Duodenal mucosa (tissue), 2 donors: ENCODE measurements at regions not wholly inside any gene's neighbourhood (a gene's known extent, or its start where the extent isn't known, plus 50 kb on each side); places are given as distances from the start of the nearest gene placed in this dataset.

Experiments
- H3K27ac ChIP-seq: one replicate; pipeline ENCODE4 v1.7.0; 2013; ENCODE audit warnings: low read depth, low read length
- H3K27me3 ChIP-seq, 2 donors: one replicate each; pipeline ENCODE4 v1.7.0; 2013; ENCODE audit warnings: low read length in 2 of 2, control low read depth in 1 of 2; ENCODE audit not compliant: insufficient read depth in 2 of 2, control insufficient read depth in 1 of 2
- H3K36me3 ChIP-seq, 2 donors: one replicate each; pipeline ENCODE4 v1.7.0; 2013; ENCODE audit warnings: low read length in 2 of 2, control low read depth in 1 of 2; ENCODE audit not compliant: insufficient read depth in 2 of 2, control insufficient read depth in 1 of 2
- H3K4me1 ChIP-seq, 2 donors: one replicate each; pipeline ENCODE4 v1.7.0; 2013; ENCODE audit warnings: low read length in 2 of 2, control low read depth in 1 of 2; ENCODE audit not compliant: insufficient read depth in 2 of 2, control insufficient read depth in 1 of 2
- H3K4me3 ChIP-seq, 2 donors: one replicate each; pipeline ENCODE4 v1.7.0; 2013; ENCODE audit warnings: low read length in 2 of 2, low read depth in 1 of 2
- H3K9ac ChIP-seq, 2 donors: one replicate each; pipeline ENCODE4 v1.7.0; 2013; ENCODE audit warnings: low read length in 2 of 2, low read depth in 1 of 2
- H3K9me3 ChIP-seq, 2 donors: one replicate each; pipeline ENCODE4 v1.7.0; 2013; ENCODE audit warnings: low read length in 2 of 2, control low read depth in 1 of 2; ENCODE audit not compliant: control insufficient read depth in 1 of 2

DNA sequence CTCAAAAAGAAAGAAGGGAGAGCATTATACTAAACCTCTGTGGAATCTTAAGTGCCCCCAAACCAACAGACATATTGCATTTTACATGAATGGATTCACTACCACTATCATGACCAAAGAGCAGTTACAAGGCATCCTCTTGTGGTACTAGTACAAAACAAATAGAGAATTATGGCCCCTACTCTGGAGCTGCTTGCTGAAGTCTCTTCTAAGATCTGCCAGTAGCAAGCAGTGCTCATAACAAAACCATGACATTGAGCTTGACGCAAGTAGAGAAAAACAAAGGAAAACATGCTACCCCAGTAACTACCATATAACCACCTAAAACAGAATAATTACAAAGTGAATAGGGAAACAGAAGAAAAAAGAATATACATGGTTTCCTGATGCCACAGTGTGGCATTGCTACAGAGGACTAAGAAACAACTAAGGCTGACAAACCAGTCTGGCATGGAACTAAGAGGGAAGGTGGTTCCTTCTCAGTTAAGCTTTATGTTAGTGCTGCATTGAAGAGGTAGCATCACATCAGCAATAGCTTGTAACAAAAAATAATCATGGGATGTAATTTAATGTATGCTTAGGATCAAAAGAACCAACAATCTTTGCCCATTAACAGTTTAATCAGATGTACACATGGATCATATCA is 150.2 kb upstream of the AGR3 start:
- Histone ChIP-seq H3K27me3 (no peaks in the 10 kb centered on the region), H3K4me3 (no peak overlapping the region), H3K36me3 (no peaks in the 10 kb centered on the region), H3K9ac (no peak overlapping the region), H3K9me3 (no peaks in the 10 kb centered on the region), H3K27ac (no peak overlapping the region), H3K4me1 (no peaks in the 10 kb centered on the region)

DNA sequence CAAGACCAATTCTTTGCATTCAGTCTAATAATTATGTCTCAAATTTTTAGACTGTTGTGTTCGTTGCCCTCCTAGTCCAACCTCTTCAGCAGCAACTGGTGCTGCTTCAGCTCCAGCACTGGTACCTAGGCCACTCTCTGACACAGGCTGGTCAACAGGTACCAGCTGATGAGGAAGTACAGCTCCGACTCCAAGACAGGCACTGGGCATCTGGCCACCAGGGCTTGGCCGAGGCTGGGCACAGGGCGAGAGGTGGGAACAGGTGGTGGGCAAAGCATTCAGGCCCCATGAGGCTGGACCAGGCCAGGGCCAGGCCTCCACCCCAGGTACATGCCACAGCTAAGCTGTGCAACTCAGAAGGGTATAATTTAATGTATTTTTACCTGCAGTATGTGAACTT is 151.5 kb upstream of the AGR3 start:
- H3K36me3 ChIP-seq, result no peaks in the 10 kb centered on the region
- H3K4me1 ChIP-seq, result peaks cover 5 to 6% of the 10 kb centered on the region in 2 donors
- no peaks in the 10 kb centered on the region for H3K9me3 ChIP-seq
- no peak overlapping the region for H3K9ac ChIP-seq
- H3K27me3 ChIP-seq, result no peaks in the 10 kb centered on the region
- H3K4me3 ChIP-seq, result no peak overlapping the region
- no peak overlapping the region for H3K27ac ChIP-seq

DNA sequence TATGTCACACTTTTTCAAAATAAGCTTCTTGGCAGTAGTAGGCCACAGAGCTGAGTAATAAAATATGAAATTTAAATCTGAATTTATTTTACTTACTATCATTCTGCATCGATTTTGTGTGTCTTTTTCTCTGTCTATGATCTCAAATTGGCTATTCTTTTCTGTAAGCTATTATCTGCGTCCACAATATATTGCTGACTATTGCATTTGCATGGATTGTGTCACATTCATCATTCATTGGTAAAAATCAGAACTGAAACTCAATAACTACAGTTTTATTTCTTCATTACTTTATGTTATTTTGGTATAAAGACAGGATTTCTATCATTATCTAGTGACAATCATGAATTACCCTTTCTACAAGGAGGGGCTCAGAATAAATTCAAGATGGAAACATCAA is 154.8 kb upstream of the AGR3 start:
- Histone ChIP-seq H3K4me3 (no peak overlapping the region), H3K27me3 (no peaks in the 10 kb centered on the region), H3K9me3 (no peaks in the 10 kb centered on the region), H3K9ac (no peak overlapping the region), H3K27ac (no peak overlapping the region), H3K36me3 (no peaks in the 10 kb centered on the region), H3K4me1 (peaks cover 8 to 33% of the 10 kb centered on the region in 2 donors)

DNA sequence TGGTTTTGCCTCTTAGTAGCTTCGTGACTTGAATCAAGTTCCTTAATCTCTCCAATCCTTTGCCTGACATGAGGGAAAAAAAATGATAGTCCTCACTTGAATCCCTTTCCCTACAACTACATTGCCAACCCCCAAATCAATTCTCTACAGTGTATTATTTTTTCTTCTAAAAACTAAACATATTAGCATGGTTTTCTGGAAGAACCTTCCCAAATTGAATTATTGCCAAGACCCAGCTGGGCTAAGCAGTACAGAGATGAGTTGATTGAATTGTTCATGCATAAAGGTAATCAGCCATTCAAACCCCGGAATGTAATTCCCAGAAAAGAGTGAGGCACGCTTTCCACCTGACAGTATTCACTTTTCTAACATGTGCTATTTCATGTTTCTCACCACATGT is 155.6 kb upstream of the AGR3 start:
- Histone ChIP-seq H3K4me1 (peaks cover 8 to 35% of the 10 kb centered on the region in 2 donors), H3K4me3 (no peak overlapping the region), H3K27me3 (no peaks in the 10 kb centered on the region), H3K9ac (no peak overlapping the region), H3K9me3 (no peaks in the 10 kb centered on the region), H3K36me3 (no peaks in the 10 kb centered on the region), H3K27ac (no peak overlapping the region)

GRCh38 chr7:17038160-17038782 is 156.5 kb upstream of the AGR3 start:
- Histone ChIP-seq H3K9me3 (no peaks in the 10 kb centered on the region), H3K27me3 (no peaks in the 10 kb centered on the region), H3K36me3 (no peaks in the 10 kb centered on the region), H3K9ac (no peak overlapping the region), H3K4me1 (peaks cover 8 to 35% of the 10 kb centered on the region in 2 donors), H3K27ac (no peak overlapping the region), H3K4me3 (no peak overlapping the region)

- no peaks in the 10 kb centered on the region for H3K27me3 ChIP-seq
- no peak overlapping the region for H3K9ac ChIP-seq
- no peaks in the 10 kb centered on the region for H3K9me3 ChIP-seq
- H3K36me3 ChIP-seq, result no peaks in the 10 kb centered on the region
- peaks cover 8 to 35% of the 10 kb centered on the region in 2 donors for H3K4me1 ChIP-seq
- H3K27ac ChIP-seq, result no peak overlapping the region
- no peak overlapping the region for H3K4me3 ChIP-seq
Measured at GRCh38 chr7:17038783-17039170, 157.0 kb upstream of the AGR3 start.

DNA sequence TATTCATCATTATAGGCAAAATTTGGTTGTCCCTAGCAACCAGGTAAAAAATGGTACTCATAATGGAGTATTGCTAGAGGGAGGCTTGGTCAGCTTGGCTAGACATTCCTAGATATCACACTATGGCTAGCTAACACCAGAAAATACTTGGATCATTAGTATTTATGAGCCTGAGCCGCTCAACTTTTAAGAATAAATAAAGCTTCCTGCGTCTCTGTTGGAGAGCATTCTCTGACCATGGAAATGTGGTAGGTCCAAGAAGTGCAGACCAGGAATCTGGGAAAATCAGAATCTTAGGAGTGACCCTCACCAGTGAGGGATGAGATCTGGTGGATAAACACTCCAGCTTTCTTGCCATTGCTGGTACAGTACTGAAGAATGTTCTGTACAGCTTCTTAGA is 157.6 kb upstream of the AGR3 start:
- Histone ChIP-seq H3K36me3 (no peaks in the 10 kb centered on the region), H3K9ac (no peak overlapping the region), H3K4me1 (peaks cover 8 to 35% of the 10 kb centered on the region in 2 donors), H3K27ac (no peak overlapping the region), H3K4me3 (no peak overlapping the region), H3K27me3 (no peaks in the 10 kb centered on the region), H3K9me3 (no peaks in the 10 kb centered on the region)

DNA sequence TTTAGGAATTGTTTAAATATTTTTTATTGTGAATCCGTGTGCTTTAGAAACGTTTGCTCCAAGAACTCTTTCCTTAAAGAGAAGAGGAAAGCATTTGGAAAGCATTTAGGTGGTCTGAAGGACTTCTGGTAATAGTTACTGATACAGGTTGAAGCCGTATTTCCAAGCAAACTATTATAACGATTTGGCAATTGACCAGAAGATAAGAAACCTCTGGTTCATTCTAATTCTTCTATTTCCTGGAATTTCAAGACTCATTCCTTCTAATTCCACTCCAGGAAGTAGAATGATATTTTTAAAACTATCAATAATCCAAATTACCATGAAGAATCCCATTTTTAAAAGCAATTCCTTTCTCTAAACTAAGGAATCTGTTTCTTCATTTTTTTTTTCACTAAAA is 158.9 kb upstream of the AGR3 start:
- Histone ChIP-seq H3K9ac (no peak overlapping the region), H3K27ac (no peak overlapping the region), H3K4me1 (peaks cover 8 to 35% of the 10 kb centered on the region in 2 donors), H3K9me3 (no peaks in the 10 kb centered on the region), H3K4me3 (no peak overlapping the region), H3K27me3 (no peaks in the 10 kb centered on the region), H3K36me3 (no peaks in the 10 kb centered on the region)

DNA sequence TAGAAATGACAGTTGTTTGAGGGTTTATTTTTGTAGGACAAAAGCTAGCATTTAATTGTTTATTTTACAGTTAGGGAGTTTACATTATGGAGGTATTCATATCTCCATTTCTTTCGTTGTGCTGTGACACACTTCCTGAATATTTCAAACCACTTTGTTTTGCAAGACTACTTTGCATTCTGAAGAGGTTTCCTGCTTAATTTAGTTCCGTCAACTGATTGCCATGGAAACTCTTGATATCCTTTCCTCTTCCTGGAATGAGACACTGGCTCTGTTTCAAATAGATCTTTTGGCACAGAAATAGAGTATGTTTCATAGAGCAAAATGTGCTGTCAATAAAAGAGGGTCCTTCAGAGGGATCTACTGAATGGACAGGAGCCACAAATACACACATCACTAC is 159.5 kb upstream of the AGR3 start:
- Histone ChIP-seq H3K27ac (no peak overlapping the region), H3K4me3 (no peak overlapping the region), H3K36me3 (no peaks in the 10 kb centered on the region), H3K9me3 (no peaks in the 10 kb centered on the region), H3K27me3 (no peaks in the 10 kb centered on the region), H3K9ac (no peak overlapping the region), H3K4me1 (peaks cover 8 to 35% of the 10 kb centered on the region in 2 donors)

DNA sequence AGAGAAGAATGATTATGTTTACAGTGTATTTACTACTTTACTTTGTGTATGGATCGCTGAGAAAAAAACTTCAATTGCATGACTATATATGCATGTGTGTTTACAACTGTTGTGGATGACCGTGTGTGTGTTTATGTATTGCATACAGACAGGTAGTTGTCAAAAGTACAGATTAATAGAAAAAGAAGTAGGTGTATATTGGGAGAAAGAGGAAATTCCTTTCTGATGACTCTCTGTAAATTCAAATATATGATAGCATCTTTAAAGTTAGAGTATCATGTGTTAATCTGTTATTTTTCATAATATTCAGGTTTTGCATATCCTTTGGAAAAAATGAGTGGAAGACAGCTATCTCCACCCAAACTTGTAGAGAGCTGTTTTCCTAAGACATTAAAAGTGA is 160.4 kb upstream of the AGR3 start:
- Histone ChIP-seq H3K27ac (no peak overlapping the region), H3K4me1 (peaks cover 8 to 35% of the 10 kb centered on the region in 2 donors), H3K27me3 (no peaks in the 10 kb centered on the region), H3K9ac (no peak overlapping the region), H3K36me3 (no peaks in the 10 kb centered on the region), H3K4me3 (no peak overlapping the region), H3K9me3 (no peaks in the 10 kb centered on the region)
